ENCODE measurements at regions not wholly inside any gene's neighbourhood (a gene's known extent, or its start where the extent isn't known, plus 50 kb on each side); places are given as distances from the start of the nearest gene placed in this dataset.

GRCh38 chr2:186328838-186329237 lies 157.2 kb upstream of the ZC3H15 start:
- Histone ChIP-seq H3K27ac (ENCODE audit: low read length) (no peak overlapping the region), H3K9ac (ENCODE audit: low read length) (no peak overlapping the region), H3K79me2 (ENCODE audit: low read length) (no peaks in the 10 kb centered on the region), H3K4me1 (ENCODE audit: insufficient read depth, low read length) (no peaks in the 10 kb centered on the region), H4K20me1 (ENCODE audit: low read length) (no peaks in the 10 kb centered on the region), H3K9me3 (ENCODE audit: low read length) (no peaks in the 10 kb centered on the region), H3K4me2 (ENCODE audit: low read length) (no peak overlapping the region), H3K4me3 (ENCODE audit: low read length) (no peak overlapping the region), H3F3A (ENCODE audit: low read length, unreplicated experiment) (no peaks in the 10 kb centered on the region), H2AFZ (ENCODE audit: low read length) (no peak overlapping the region), H3K27me3 (ENCODE audit: low read length) (no peaks in the 10 kb centered on the region), H3K9me2 (replicated peaks; ENCODE audit: low read length) (no peaks in the 10 kb centered on the region), H3K36me3 (ENCODE audit: low read depth, low read length) (no peaks in the 10 kb centered on the region)
- DNase-seq, result no peak
- no peak for ATAC-seq
- ChIA-PET CTCF (no interaction called here), POLR2A (ENCODE audit: unreplicated experiment) (no interaction called here)
- TF ChIP-seq EZH2phosphoT487 (IDR thresholded peaks at IDR 0.05; ENCODE audit: borderline replicate concordance, low read length), result no peak
- TF ChIP-seq EZH2 (IDR thresholded peaks at IDR 0.05; ENCODE audit: low read length, unreplicated experiment), result no peak
- TF ChIP-seq CTCF (conservative IDR thresholded peaks at IDR 0.05; ENCODE audit: low read depth, low read length), result no peak
- intact Hi-C loops (cut with micrococcal nuclease), result no loop called here
- no TSS peak for BruUV-seq (replicated peaks)

GRCh38 chr2:186330050-186330449 lies 156.0 kb upstream of the ZC3H15 start:
- Histone ChIP-seq H3K4me3 (ENCODE audit: low read length) (no peak overlapping the region), H3K9me3 (ENCODE audit: low read length) (no peaks in the 10 kb centered on the region), H3F3A (ENCODE audit: low read length, unreplicated experiment) (no peaks in the 10 kb centered on the region), H3K27ac (ENCODE audit: low read length) (no peak overlapping the region), H3K27me3 (ENCODE audit: low read length) (no peaks in the 10 kb centered on the region), H3K4me2 (ENCODE audit: low read length) (no peak overlapping the region), H3K4me1 (ENCODE audit: insufficient read depth, low read length) (no peaks in the 10 kb centered on the region), H3K79me2 (ENCODE audit: low read length) (no peaks in the 10 kb centered on the region), H3K9ac (ENCODE audit: low read length) (no peak overlapping the region), H3K36me3 (ENCODE audit: low read depth, low read length) (no peaks in the 10 kb centered on the region), H2AFZ (ENCODE audit: low read length) (no peak overlapping the region), H4K20me1 (ENCODE audit: low read length) (no peaks in the 10 kb centered on the region), H3K9me2 (replicated peaks; ENCODE audit: low read length) (no peaks in the 10 kb centered on the region)
- CTCF ChIA-PET, result no interaction called here
- no TSS peak for BruUV-seq (replicated peaks)
- DNase-seq, result no peak
- intact Hi-C loops (cut with micrococcal nuclease), result no loop called here
- POLR2A ChIA-PET (ENCODE audit: unreplicated experiment), result no interaction called here
- no peak for TF ChIP-seq EZH2 (IDR thresholded peaks at IDR 0.05; ENCODE audit: low read length, unreplicated experiment)
- TF ChIP-seq CTCF (conservative IDR thresholded peaks at IDR 0.05; ENCODE audit: low read depth, low read length), result no peak
- TF ChIP-seq EZH2phosphoT487 (IDR thresholded peaks at IDR 0.05; ENCODE audit: borderline replicate concordance, low read length), result no peak
- ATAC-seq, result no peak

- no peak overlapping the region for H3K4me2 ChIP-seq (ENCODE audit: low read length)
- intact Hi-C loops (cut with micrococcal nuclease), result no loop called here
- H3K9me3 ChIP-seq (ENCODE audit: low read length), result no peaks in the 10 kb centered on the region
- H3K9me2 ChIP-seq (replicated peaks; ENCODE audit: low read length), result no peaks in the 10 kb centered on the region
- DNase-seq, result no peak
- no peak overlapping the region for H3K9ac ChIP-seq (ENCODE audit: low read length)
- ChIA-PET POLR2A (ENCODE audit: unreplicated experiment) (no interaction called here), CTCF (no interaction called here)
- H3F3A ChIP-seq (ENCODE audit: low read length, unreplicated experiment), result no peaks in the 10 kb centered on the region
- H3K27me3 ChIP-seq (ENCODE audit: low read length), result no peaks in the 10 kb centered on the region
- H3K79me2 ChIP-seq (ENCODE audit: low read length), result no peaks in the 10 kb centered on the region
- TF ChIP-seq EZH2 (IDR thresholded peaks at IDR 0.05; ENCODE audit: low read length, unreplicated experiment) (no peak), EZH2phosphoT487 (IDR thresholded peaks at IDR 0.05; ENCODE audit: borderline replicate concordance, low read length) (no peak), CTCF (conservative IDR thresholded peaks at IDR 0.05; ENCODE audit: low read depth, low read length) (no peak)
- H4K20me1 ChIP-seq (ENCODE audit: low read length), result no peaks in the 10 kb centered on the region
- no peaks in the 10 kb centered on the region for H3K36me3 ChIP-seq (ENCODE audit: low read depth, low read length)
- no peak for ATAC-seq
- H3K4me1 ChIP-seq (ENCODE audit: insufficient read depth, low read length), result peaks cover 7% of the 10 kb centered on the region; the same call in 1 of the 2 replicates
- H3K4me3 ChIP-seq (ENCODE audit: low read length), result no peak overlapping the region
- H2AFZ ChIP-seq (ENCODE audit: low read length), result no peak overlapping the region
- BruUV-seq (replicated peaks), result no TSS peak
- H3K27ac ChIP-seq (ENCODE audit: low read length), result no peak overlapping the region
Observed at GRCh38 chr2:186339716-186340115, 146.3 kb upstream of the ZC3H15 start.

Data from PC-3 (cell line).